H1 (cell line): ENCODE measurements at regions not wholly inside any gene's neighbourhood (a gene's known extent, or its start where the extent isn't known, plus 50 kb on each side); places are given as distances from the start of the nearest gene placed in this dataset.

Experiments
- CTCF ChIA-PET: fragments of 300-600 bp; sonication (Branson Sonifier 250); formaldehyde crosslinking; loops from one replicate; lab custom pipeline; 2021; ENCODE audit not compliant: partially characterized antibody; lab: Charles Lee
- POLR2A ChIA-PET: fragments of 300-600 bp; sonication (Branson Sonifier 250); formaldehyde crosslinking; loops from one replicate; lab custom pipeline; 2021; ENCODE audit warnings: inconsistent platforms; ENCODE audit not compliant: partially characterized antibody; lab: Charles Lee
- DNase-seq, 2 experiments: peaks; one replicate each; pipeline versions ENCODE4 v3.0.0 to v3.0.0-alpha.2; 2010 to 2022; ENCODE audit warnings: low spot score in 2 of 2, low read depth in 1 of 2, mixed read lengths in 1 of 2
- FAIRE-seq: peaks from 2 replicates; lab custom pipeline; 2011; peaks lifted over from hg19 to GRCh38; lab: Jason Lieb, UNC
- H2AFZ ChIP-seq: 2 replicates; pipeline ENCODE4 v1.8.1; 2012; ENCODE audit warnings: low read length, inconsistent platforms
- H2AK5ac ChIP-seq: 2 replicates; pipeline ENCODE4 v1.6.1; 2013; ENCODE audit warnings: low read depth, low read length
- H2BK120ac ChIP-seq: replicated peaks from 2 replicates; pipeline ENCODE3; 2013; ENCODE audit warnings: low read depth, low read length, inconsistent platforms
- H2BK12ac ChIP-seq: 2 replicates; pipeline ENCODE4 v1.6.1; 2013; ENCODE audit warnings: low read depth, low read length
- H2BK15ac ChIP-seq: 2 replicates; pipeline ENCODE4 v1.6.1; 2013; ENCODE audit warnings: low read length
- H2BK20ac ChIP-seq: 2 replicates; pipeline ENCODE4 v1.6.1; 2013; ENCODE audit warnings: low read length
- H2BK5ac ChIP-seq: 2 replicates; pipeline ENCODE4 v1.6.1; 2013; ENCODE audit warnings: low read depth, low read length
- H3K14ac ChIP-seq: 2 replicates; pipeline ENCODE4 v1.6.1; 2013; ENCODE audit warnings: inconsistent platforms; ENCODE audit not compliant: insufficient read length
- H3K18ac ChIP-seq: 2 replicates; pipeline ENCODE4 v1.6.1; 2013; ENCODE audit warnings: low read length; ENCODE audit errors: extremely low read depth
- H3K23ac ChIP-seq: 2 replicates; pipeline ENCODE4 v1.6.1; 2013; ENCODE audit warnings: inconsistent platforms; ENCODE audit not compliant: insufficient read length
- H3K23me2 ChIP-seq: 2 replicates; pipeline ENCODE4 v1.6.1; 2013; ENCODE audit warnings: low read depth, low read length
- H3K27ac ChIP-seq: 2 replicates; pipeline ENCODE4 v1.6.1; 2011; ENCODE audit warnings: low read depth, low read length, inconsistent platforms
- H3K27me3 ChIP-seq, 4 experiments: replicated peaks in 1 of 4; 1 replicate in 1 of 4; 2 replicates in 3 of 4; pipeline versions ENCODE4 v1.6.1 to v1.8.1; 2011 to 2013; ENCODE audit warnings: low read length in 3 of 4, mild to moderate bottlenecking in 3 of 4, inconsistent platforms in 2 of 4, mixed read lengths in 2 of 4, moderate library complexity in 1 of 4; ENCODE audit not compliant: control insufficient read depth in 3 of 4, insufficient read depth in 3 of 4; ENCODE audit errors: extremely low read depth in 1 of 4
- H3K36me3 ChIP-seq, 4 experiments: 2 replicates each; pipeline versions ENCODE4 v1.6.1 to v1.8.1; 2011 to 2013; ENCODE audit warnings: mild to moderate bottlenecking in 4 of 4, low read length in 3 of 4, moderate library complexity in 2 of 4, control low read depth in 1 of 4, inconsistent platforms in 1 of 4; ENCODE audit not compliant: insufficient read depth in 4 of 4, control insufficient read depth in 2 of 4
- H3K4ac ChIP-seq: replicated peaks from 2 replicates; pipeline ENCODE3; 2013; ENCODE audit warnings: low read length, low read depth, mixed read lengths, inconsistent platforms; ENCODE audit not compliant: insufficient read length
- H3K4me1 ChIP-seq, 4 experiments: replicated peaks in 1 of 4; 1 replicate in 1 of 4; 2 replicates in 3 of 4; pipeline versions ENCODE4 v1.6.1 to v1.8.1; 2011 to 2013; ENCODE audit warnings: low read length in 3 of 4, inconsistent platforms in 2 of 4, mixed read lengths in 1 of 4; ENCODE audit not compliant: insufficient read depth in 4 of 4, control insufficient read depth in 3 of 4
- H3K4me2 ChIP-seq, 2 experiments: 2 replicates each; pipeline versions ENCODE4 v1.6.1 to v1.8.1; 2011 to 2013; ENCODE audit warnings: low read depth in 2 of 2, low read length in 2 of 2, control low read depth in 1 of 2, inconsistent platforms in 1 of 2, mild to moderate bottlenecking in 1 of 2; ENCODE audit not compliant: insufficient read depth in 1 of 2
- H3K4me3 ChIP-seq, 4 experiments: fragments of 200-600, 300-600 bp in 1 of 4; sonication (generic), shearing (Covaris generic), sonication (Bioruptor Twin) in 1 of 4; 2 replicates each; pipeline versions ENCODE4 v1.5.1 to v1.8.1; 2011 to 2016; ENCODE audit warnings: low read length in 4 of 4, low read depth in 3 of 4, control low read depth in 2 of 4, inconsistent platforms in 2 of 4, mild to moderate bottlenecking in 2 of 4, mixed read lengths in 1 of 4, moderate library complexity in 1 of 4; ENCODE audit not compliant: insufficient read depth in 2 of 4; ENCODE audit errors: extremely low read depth in 1 of 4
- H3K56ac ChIP-seq: replicated peaks from 2 replicates; pipeline ENCODE3; 2013; ENCODE audit warnings: low read depth, mild to moderate bottlenecking, mixed read lengths, low read length, inconsistent platforms; ENCODE audit not compliant: insufficient read length
- H3K79me1 ChIP-seq: 2 replicates; pipeline ENCODE4 v1.6.1; 2013; ENCODE audit warnings: low read depth, low read length, control low read depth
- H3K79me2 ChIP-seq, 2 experiments: 2 replicates each; pipeline versions ENCODE4 v1.6.1 to v1.8.1; 2012 to 2013; ENCODE audit warnings: low read length in 2 of 2, mild to moderate bottlenecking in 2 of 2, inconsistent platforms in 1 of 2; ENCODE audit not compliant: insufficient read depth in 2 of 2, control insufficient read depth in 1 of 2
- H3K9ac ChIP-seq, 4 experiments: replicated peaks in 1 of 4; 1 replicate in 1 of 4; 2 replicates in 3 of 4; pipeline versions ENCODE4 v1.6.1 to v1.8.1; 2011 to 2013; ENCODE audit warnings: low read depth in 3 of 4, low read length in 3 of 4, control low read depth in 2 of 4, mild to moderate bottlenecking in 2 of 4, moderate library complexity in 2 of 4, inconsistent platforms in 1 of 4; ENCODE audit errors: extremely low read depth in 1 of 4
- H3K9me3 ChIP-seq, 2 experiments: 2 replicates each; pipeline versions ENCODE4 v1.6.1 to v1.8.1; 2012 to 2013; ENCODE audit warnings: mild to moderate bottlenecking in 2 of 2, moderate library complexity in 2 of 2, control low read depth in 1 of 2, inconsistent platforms in 1 of 2, low read depth in 1 of 2, low read length in 1 of 2, mixed read lengths in 1 of 2; ENCODE audit not compliant: insufficient read depth in 2 of 2
- H4K20me1 ChIP-seq, 2 experiments: replicated peaks in 1 of 2; 2 replicates each; pipeline versions ENCODE3 to v1.8.1; 2011 to 2013; ENCODE audit warnings: inconsistent platforms in 2 of 2, low read length in 2 of 2, mild to moderate bottlenecking in 1 of 2; ENCODE audit not compliant: insufficient read depth in 2 of 2, control insufficient read depth in 1 of 2
- H4K5ac ChIP-seq: 2 replicates; pipeline ENCODE4 v1.6.1; 2013; ENCODE audit warnings: low read length, low read depth, mixed read lengths, inconsistent platforms; ENCODE audit not compliant: insufficient read length
- H4K8ac ChIP-seq: 2 replicates; pipeline ENCODE4 v1.8.0; 2013; ENCODE audit warnings: mild to moderate bottlenecking, moderate library complexity, low read length, inconsistent platforms; ENCODE audit not compliant: insufficient read depth; ENCODE audit errors: extremely low read depth
- H4K91ac ChIP-seq: replicated peaks from 2 replicates; pipeline ENCODE3; 2013; ENCODE audit warnings: low read length, mixed read lengths, inconsistent platforms; ENCODE audit not compliant: insufficient read length
- ASH2L ChIP-seq: fragments of 200-600, 300-600 bp; sonication (generic); IDR thresholded peaks from one replicate; pipeline ENCODE4 v1.7.1; 2017; ENCODE audit warnings: low read length
- KDM5A ChIP-seq: fragments of 200-600 bp; IDR thresholded peaks from 2 replicates; pipeline ENCODE4 v1.7.1; 2012; ENCODE audit warnings: mild to moderate bottlenecking, low read length, inconsistent platforms, mixed read lengths
- SP2 ChIP-seq: IDR thresholded peaks from 2 replicates; pipeline ENCODE4 v1.6.1; 2012; ENCODE audit warnings: mild to moderate bottlenecking, low read length, inconsistent platforms
- WGBS, 2 experiments: shearing (Covaris generic) in 1 of 2; methylation state at CpG; one replicate each; pipeline versions ENCODE4 v1.1.6 to v1.1.7; 2013 to 2015; ENCODE audit warnings: low lambda C conversion rate in 2 of 2, mixed read lengths in 2 of 2, inconsistent platforms in 1 of 2, low coverage in 1 of 2, missing lambda C conversion rate in 1 of 2; ENCODE audit not compliant: insufficient replicate concordance in 2 of 2, insufficient coverage in 1 of 2, insufficient read length in 1 of 2; ENCODE audit errors: extremely low coverage in 1 of 2, missing lambda C conversion rate in 1 of 2; 5-methylcytosine and 5-hydroxymethylcytosine counted together

GRCh38 chr2:120869730-120870466, 134.2 kb downstream of the GLI2 start:
- H4K8ac ChIP-seq = no peak overlapping the region
- H3K36me3 ChIP-seq = no peaks in the 10 kb centered on the region
- H2AFZ ChIP-seq = no peak overlapping the region
- H2AK5ac ChIP-seq = 0 out of 2 replicates have a peak overlapping the region, but pooled peaks have one; percentile 4
- H2BK5ac ChIP-seq = no peak overlapping the region
- H3K9ac ChIP-seq = no peak overlapping the region
- no peak overlapping the region for H3K23ac ChIP-seq
- no peak overlapping the region for H3K4me2 ChIP-seq
- WGBS, 2 experiments = 69% methylated on average over 5 of the region's 5 CpGs; no CpG with 5 or more reads in 1 of the 2 experiments
- no peak overlapping the region for H3K14ac ChIP-seq
- H4K20me1 ChIP-seq = peaks cover 34 to 42% of the 10 kb centered on the region in 2 experiments
- H3K23me2 ChIP-seq = no peaks in the 10 kb centered on the region
- H3K27ac ChIP-seq = no peak overlapping the region
- H2BK15ac ChIP-seq = no peak overlapping the region
- TF ChIP-seq ASH2L (no peak), KDM5A (no peak), SP2 (no peak)
- no peaks in the 10 kb centered on the region for H3K9me3 ChIP-seq
- DNase-seq = no peak
- peaks cover 9 to 41% (median 18%) of the 10 kb centered on the region in 4 experiments for H3K4me1 ChIP-seq
- no peak overlapping the region for H2BK120ac ChIP-seq
- H2BK12ac ChIP-seq = no peak overlapping the region
- H3K4ac ChIP-seq = no peak overlapping the region
- H3K4me3 ChIP-seq = no peak overlapping the region
- no peak overlapping the region for H4K5ac ChIP-seq
- ChIA-PET POLR2A (interaction anchor here (2.1 kb wide), 1 partner anchor 15 kb away, joined by 5 read pairs; no protein-coding TSS in a partner anchor), CTCF (interaction anchor here (1.3 to 17.5 kb wide), 7 partner anchors 10 to 174 kb away, joined by 3 to 158 read pairs (median 11); no protein-coding TSS in a partner anchor)
- peaks cover 25% of the 10 kb centered on the region for H3K79me1 ChIP-seq
- H2BK20ac ChIP-seq = no peak overlapping the region
- no peak overlapping the region for H4K91ac ChIP-seq
- H3K79me2 ChIP-seq = peaks cover 0 to 48% of the 10 kb centered on the region in 2 experiments; a peak in 2 of 4 replicates
- FAIRE-seq = no peak
- no peak overlapping the region for H3K56ac ChIP-seq
- peaks cover 0 to 4% (median 0%) of the 10 kb centered on the region in 4 experiments; a peak in 1 of 7 replicates for H3K27me3 ChIP-seq
- no peak overlapping the region for H3K18ac ChIP-seq
